H9 (cell line): ENCODE measurements at regions not wholly inside any gene's neighbourhood (a gene's known extent, or its start where the extent isn't known, plus 50 kb on each side); places are given as distances from the start of the nearest gene placed in this dataset.

Experiments
- DNase-seq: peaks from one replicate; pipeline ENCODE4 v3.0.0-alpha.2; 2017
- H2AFZ ChIP-seq: one replicate; pipeline ENCODE4 v1.6.1; 2013; ENCODE audit warnings: mild to moderate bottlenecking, low read length, control low read depth, moderate library complexity
- H2AK5ac ChIP-seq: 2 replicates; pipeline ENCODE4 v1.6.1; 2013; ENCODE audit warnings: low read length, control low read depth, mixed read lengths; ENCODE audit not compliant: insufficient read length
- H2BK120ac ChIP-seq: one replicate; pipeline ENCODE4 v1.6.1; 2013; ENCODE audit warnings: low read depth, mild to moderate bottlenecking, low read length, control low read depth, inconsistent platforms; ENCODE audit not compliant: poor library complexity, severe bottlenecking
- H2BK12ac ChIP-seq: 2 replicates; pipeline ENCODE4 v1.6.1; 2013; ENCODE audit warnings: low read length, control low read depth, mixed read lengths, low read depth; ENCODE audit not compliant: insufficient read length
- H2BK15ac ChIP-seq: 2 replicates; pipeline ENCODE4 v1.6.1; 2013; ENCODE audit warnings: low read depth, low read length, control low read depth
- H2BK20ac ChIP-seq: one replicate; pipeline ENCODE4 v1.6.1; 2013; ENCODE audit warnings: low read depth, mild to moderate bottlenecking, low read length, control low read depth, inconsistent platforms; ENCODE audit not compliant: poor library complexity, severe bottlenecking
- H2BK5ac ChIP-seq: 2 replicates; pipeline ENCODE4 v1.6.1; 2013; ENCODE audit warnings: low read length, control low read depth, mixed read lengths; ENCODE audit not compliant: insufficient read length
- H3K14ac ChIP-seq: 2 replicates; pipeline ENCODE4 v1.6.1; 2013; ENCODE audit warnings: low read length, control low read depth; ENCODE audit not compliant: insufficient read depth
- H3K18ac ChIP-seq: 2 replicates; pipeline ENCODE4 v1.6.1; 2013; ENCODE audit warnings: low read depth, mild to moderate bottlenecking, mixed read lengths, low read length, control low read depth; ENCODE audit not compliant: insufficient read length
- H3K23ac ChIP-seq: 2 replicates; pipeline ENCODE4 v1.6.1; 2013; ENCODE audit warnings: low read length, control low read depth, mixed read lengths, low read depth; ENCODE audit not compliant: insufficient read length
- H3K23me2 ChIP-seq: 2 replicates; pipeline ENCODE4 v1.6.1; 2013; ENCODE audit warnings: low read depth, mild to moderate bottlenecking, mixed read lengths, low read length, control low read depth; ENCODE audit not compliant: insufficient read length, poor library complexity, severe bottlenecking
- H3K27ac ChIP-seq: 2 replicates; pipeline ENCODE4 v1.5.1; 2013; ENCODE audit warnings: low read length, control low read depth, mixed read lengths, low read depth; ENCODE audit not compliant: insufficient read length
- H3K27me3 ChIP-seq: 2 replicates; pipeline ENCODE4 v1.6.1; 2013; ENCODE audit warnings: low read length, control low read depth, inconsistent platforms; ENCODE audit not compliant: insufficient read depth
- H3K4ac ChIP-seq: 2 replicates; pipeline ENCODE4 v1.6.1; 2013; ENCODE audit warnings: low read depth, mild to moderate bottlenecking, control low read depth, inconsistent platforms, low read length, moderate library complexity
- H3K4me1 ChIP-seq: 2 replicates; pipeline ENCODE4 v1.6.1; 2013; ENCODE audit warnings: low read length, control low read depth, inconsistent platforms; ENCODE audit not compliant: insufficient read depth
- H3K4me2 ChIP-seq: 2 replicates; pipeline ENCODE4 v1.6.1; 2013; ENCODE audit warnings: low read length, control low read depth, mixed read lengths; ENCODE audit not compliant: insufficient read length, insufficient read depth
- H3K56ac ChIP-seq: 2 replicates; pipeline ENCODE4 v1.6.1; 2013; ENCODE audit warnings: low read depth, mild to moderate bottlenecking, mixed read lengths, low read length, control low read depth; ENCODE audit not compliant: insufficient read length
- H3K79me1 ChIP-seq: 2 replicates; pipeline ENCODE4 v1.6.1; 2013; ENCODE audit warnings: low read depth, mild to moderate bottlenecking, moderate library complexity, low read length, control low read depth, inconsistent platforms; ENCODE audit not compliant: insufficient read depth, poor library complexity, severe bottlenecking
- H3K79me2 ChIP-seq: 2 replicates; pipeline ENCODE4 v1.6.1; 2013; ENCODE audit warnings: low read length, control low read depth, inconsistent platforms; ENCODE audit not compliant: insufficient read depth
- H3K9ac ChIP-seq: 2 replicates; pipeline ENCODE4 v1.6.1; 2013; ENCODE audit warnings: low read length, control low read depth, mixed read lengths; ENCODE audit not compliant: insufficient read length; ENCODE audit errors: extremely low read depth
- H3K9me3 ChIP-seq: one replicate; pipeline ENCODE4 v1.6.1; 2013; ENCODE audit warnings: low read depth, low read length, inconsistent platforms; ENCODE audit not compliant: control insufficient read depth
- H3T11ph ChIP-seq: one replicate; pipeline ENCODE4 v1.6.1; 2013; ENCODE audit warnings: mild to moderate bottlenecking, low read length, control low read depth, inconsistent platforms
- H4K20me1 ChIP-seq: one replicate; pipeline ENCODE4 v1.6.1; 2013; ENCODE audit not compliant: control insufficient read depth, insufficient read length, insufficient read depth
- H4K5ac ChIP-seq: 2 replicates; pipeline ENCODE4 v1.6.1; 2013; ENCODE audit warnings: low read depth, mild to moderate bottlenecking, mixed read lengths, low read length, control low read depth; ENCODE audit not compliant: insufficient read length
- H4K8ac ChIP-seq: replicated peaks from 2 replicates; pipeline ENCODE4 v1.6.1; 2013; ENCODE audit warnings: low read length, control low read depth, mixed read lengths, low read depth; ENCODE audit not compliant: insufficient read length
- H4K91ac ChIP-seq: 2 replicates; pipeline ENCODE4 v1.6.1; 2013; ENCODE audit warnings: low read depth, mild to moderate bottlenecking, moderate library complexity, mixed read lengths, low read length, control low read depth; ENCODE audit not compliant: insufficient read length
- H3K27ac Mint-ChIP-seq, 3 experiments: 2 replicates in 2 of 3; 3 replicates in 1 of 3; pipeline ENCODE4 v1.8.0; 2020 to 2021; ENCODE audit warnings: mixed read lengths in 3 of 3, mild to moderate bottlenecking in 1 of 3, moderate library complexity in 1 of 3
- H3K27me3 Mint-ChIP-seq: 2 replicates; pipeline ENCODE4 v1.8.0; 2021; ENCODE audit warnings: low read depth, mild to moderate bottlenecking, moderate library complexity, mixed read lengths
- H3K36me3 Mint-ChIP-seq, 3 experiments: 2 replicates in 2 of 3; 3 replicates in 1 of 3; pipeline ENCODE4 v1.8.0; 2020 to 2021; ENCODE audit warnings: low read depth in 3 of 3, mixed read lengths in 3 of 3; ENCODE audit not compliant: insufficient read depth in 1 of 3
- H3K4me1 Mint-ChIP-seq, 2 experiments: 2 replicates each; pipeline ENCODE4 v1.8.0; 2020; ENCODE audit warnings: mixed read lengths in 2 of 2
- H3K4me3 Mint-ChIP-seq, 2 experiments: 2 replicates in 1 of 2; 3 replicates in 1 of 2; pipeline ENCODE4 v1.8.0; 2020 to 2021; ENCODE audit warnings: mild to moderate bottlenecking in 2 of 2, mixed read lengths in 2 of 2, moderate library complexity in 1 of 2
- H3K9me3 Mint-ChIP-seq, 2 experiments: 2 replicates in 1 of 2; 3 replicates in 1 of 2; pipeline ENCODE4 v1.8.0; 2020; ENCODE audit warnings: mild to moderate bottlenecking in 2 of 2, mixed read lengths in 2 of 2, moderate library complexity in 1 of 2
- CTCF ChIP-seq: fragments of 200-600 bp; sonication (generic); conservative IDR thresholded peaks from 3 replicates; pipeline ENCODE4 v1.8.0; 2021; ENCODE audit warnings: antibody characterized with exemption, mild to moderate bottlenecking

GRCh38 chr6:40152196-40152595, 217.9 kb upstream of the MOCS1 start:
- no peaks in the 10 kb centered on the region for H3K79me2 ChIP-seq
- H3K23ac ChIP-seq = no peak overlapping the region
- no peak overlapping the region for H3K14ac ChIP-seq
- H3K79me1 ChIP-seq = no peaks in the 10 kb centered on the region
- no peak overlapping the region for H2AFZ ChIP-seq
- Mint-ChIP-seq H3K27me3 (peaks cover 35% of the 10 kb centered on the region), H3K9me3 (no peaks in the 10 kb centered on the region), H3K36me3 (no peaks in the 10 kb centered on the region), H3K4me1 (no peaks in the 10 kb centered on the region), H3K27ac (peak overlapping the region in 1 of 3 experiments; percentile 75; a peak in 1 of 7 replicates), H3K4me3 (no peak overlapping the region)
- H3K4ac ChIP-seq = no peak overlapping the region
- no peak overlapping the region for H2BK5ac ChIP-seq
- H3K56ac ChIP-seq = no peak overlapping the region
- H3K27me3 ChIP-seq = no peaks in the 10 kb centered on the region
- H2AK5ac ChIP-seq = no peak overlapping the region
- H3K4me2 ChIP-seq = no peak overlapping the region
- no peak for DNase-seq
- no peak overlapping the region for H2BK15ac ChIP-seq
- no peak overlapping the region for H3K27ac ChIP-seq
- no peaks in the 10 kb centered on the region for H3K9me3 ChIP-seq
- no peak overlapping the region for H4K8ac ChIP-seq
- H4K20me1 ChIP-seq = no peaks in the 10 kb centered on the region
- H2BK20ac ChIP-seq = no peak overlapping the region
- H3K23me2 ChIP-seq = no peaks in the 10 kb centered on the region
- no peak overlapping the region for H3K18ac ChIP-seq
- H3T11ph ChIP-seq = no peak overlapping the region
- H3K4me1 ChIP-seq = no peaks in the 10 kb centered on the region
- TF ChIP-seq CTCF = no peak
- no peak overlapping the region for H2BK12ac ChIP-seq
- H2BK120ac ChIP-seq = no peak overlapping the region
- no peak overlapping the region for H4K5ac ChIP-seq
- H3K9ac ChIP-seq = no peak overlapping the region
- no peak overlapping the region for H4K91ac ChIP-seq
